Cardiac septum (tissue), 1 donor: ENCODE measurements at regions not wholly inside any gene's neighbourhood (a gene's known extent, or its start where the extent isn't known, plus 50 kb on each side); places are given as distances from the start of the nearest gene placed in this dataset.

Source experiments
- DNase-seq: peaks from one replicate; pipeline ENCODE4 v3.0.0-alpha.2; 2020; ENCODE audit warnings: low spot score
- intact Hi-C: fragments of 100-400 bp; cut with DNase I; formaldehyde crosslinking; loops from one replicate; pipeline ENCODE4 v1.14.0; 2022
- donor health status: DM: no; HTN: no; CAD: no.

- intact Hi-C loops, result no loop called here
- no peak for DNase-seq
Measured at GRCh38 chr1:222129041-222129440, 387.2 kb upstream of the DUSP10 start.

GRCh38 chr1:222127526-222128152 is 385.8 kb upstream of the DUSP10 start:
- intact Hi-C loops, result no loop called here
- no peak for DNase-seq

- no peak for DNase-seq
- intact Hi-C loops, result no loop called here
Measured at GRCh38 chr1:222127096-222127495, 385.2 kb upstream of the DUSP10 start.

GRCh38 chr1:222126052-222126451 is 384.2 kb upstream of the DUSP10 start:
- intact Hi-C loops, result no loop called here
- DNase-seq, result no peak

GRCh38 chr1:222124602-222125001 is 382.7 kb upstream of the DUSP10 start:
- no peak for DNase-seq
- intact Hi-C loops, result no loop called here

GRCh38 chr1:222123111-222123510 is 381.2 kb upstream of the DUSP10 start:
- intact Hi-C loops, result no loop called here
- DNase-seq, result no peak

GRCh38 chr1:222117809-222118208 is 375.9 kb upstream of the DUSP10 start:
- no peak for DNase-seq
- intact Hi-C loops, result no loop called here

GRCh38 chr1:222114536-222115156 is 372.8 kb upstream of the DUSP10 start:
- intact Hi-C loops, result no loop called here
- DNase-seq, result no peak

GRCh38 chr1:222109836-222110235 is 367.9 kb upstream of the DUSP10 start:
- intact Hi-C loops, result no loop called here
- DNase-seq, result no peak

- intact Hi-C loops, result no loop called here
- no peak for DNase-seq
Measured at GRCh38 chr1:222107975-222108374, 366.1 kb upstream of the DUSP10 start.

GRCh38 chr1:222107267-222107666 is 365.4 kb upstream of the DUSP10 start:
- intact Hi-C loops, result no loop called here
- no peak for DNase-seq

- DNase-seq, result no peak
- intact Hi-C loops, result no loop called here
Measured at GRCh38 chr1:222106377-222106776, 364.5 kb upstream of the DUSP10 start.

GRCh38 chr1:222105861-222106260 is 364.0 kb upstream of the DUSP10 start:
- DNase-seq, result no peak
- intact Hi-C loops, result no loop called here

GRCh38 chr1:222105393-222105737 is 363.5 kb upstream of the DUSP10 start:
- intact Hi-C loops, result no loop called here
- no peak for DNase-seq

- no peak for DNase-seq
- intact Hi-C loops, result no loop called here
Measured at GRCh38 chr1:222104694-222105392, 363.0 kb upstream of the DUSP10 start.

GRCh38 chr1:222104097-222104496 is 362.2 kb upstream of the DUSP10 start:
- no peak for DNase-seq
- intact Hi-C loops, result no loop called here

GRCh38 chr1:222099746-222100145 is 357.9 kb upstream of the DUSP10 start:
- DNase-seq, result no peak
- intact Hi-C loops, result loop anchor here (2.0 kb wide), 1 partner anchor 355 kb away; no protein-coding TSS in a partner anchor

GRCh38 chr1:222098404-222098803 is 356.5 kb upstream of the DUSP10 start:
- intact Hi-C loops, result loop anchor here (2.0 kb wide), 1 partner anchor 356 kb away; no protein-coding TSS in a partner anchor
- no peak for DNase-seq

GRCh38 chr1:222097588-222097987 is 355.7 kb upstream of the DUSP10 start:
- intact Hi-C loops, result no loop called here
- no peak for DNase-seq

- intact Hi-C loops, result no loop called here
- DNase-seq, result no peak
Measured at GRCh38 chr1:222096883-222097282, 355.0 kb upstream of the DUSP10 start.

GRCh38 chr1:222096476-222096772 is 354.5 kb upstream of the DUSP10 start:
- no peak for DNase-seq
- intact Hi-C loops, result no loop called here
